GM19035 (cell line): ENCODE measurements at regions not wholly inside any gene's neighbourhood (a gene's known extent, or its start where the extent isn't known, plus 50 kb on each side); places are given as distances from the start of the nearest gene placed in this dataset.

Experiments
- ATAC-seq: cut with Tn5 transposase; IDR thresholded peaks from one replicate; pipeline ENCODE4 v1.9.1; 2021; ENCODE audit not compliant: unreplicated experiment

DNA sequence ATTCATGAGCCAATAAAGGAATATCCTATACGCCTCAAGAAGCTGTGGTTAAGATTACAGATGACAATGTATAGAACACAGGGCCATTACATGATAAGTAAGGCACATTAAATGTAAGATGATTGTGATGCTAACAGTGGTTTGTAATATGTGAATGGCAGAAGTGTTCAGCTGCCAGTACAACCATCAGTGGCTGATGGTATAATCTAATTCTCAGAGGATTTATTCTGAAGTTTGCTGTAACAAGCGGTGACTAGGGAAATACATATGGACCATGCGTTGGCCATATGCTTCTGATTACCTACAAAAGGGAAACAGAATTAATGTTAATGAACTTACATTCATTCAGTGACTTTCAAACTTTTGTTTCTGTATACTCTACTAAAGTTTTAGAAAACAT, 750.8 kb upstream of the KLHL29 start:
- ATAC-seq, result no peak

DNA sequence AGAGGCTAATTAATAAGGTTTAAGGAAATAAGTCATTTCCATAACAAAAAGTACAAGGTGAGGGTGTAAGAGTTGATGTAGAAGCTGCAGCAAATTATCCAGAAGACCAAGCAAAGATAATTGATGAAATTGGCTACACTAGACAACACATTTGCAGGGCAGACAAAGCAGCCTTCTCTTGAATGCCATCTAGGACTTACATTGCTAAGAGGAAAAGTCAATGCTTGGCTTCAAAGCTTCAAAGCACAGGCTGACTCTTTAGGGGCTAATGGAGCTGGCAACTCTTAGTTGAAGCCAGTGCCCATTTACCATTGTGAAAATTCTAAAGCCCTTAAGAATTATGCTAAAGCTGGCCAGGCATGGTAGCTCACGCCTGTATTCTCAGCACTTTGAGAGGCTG, 728.6 kb upstream of the KLHL29 start:
- ATAC-seq, result no peak

DNA sequence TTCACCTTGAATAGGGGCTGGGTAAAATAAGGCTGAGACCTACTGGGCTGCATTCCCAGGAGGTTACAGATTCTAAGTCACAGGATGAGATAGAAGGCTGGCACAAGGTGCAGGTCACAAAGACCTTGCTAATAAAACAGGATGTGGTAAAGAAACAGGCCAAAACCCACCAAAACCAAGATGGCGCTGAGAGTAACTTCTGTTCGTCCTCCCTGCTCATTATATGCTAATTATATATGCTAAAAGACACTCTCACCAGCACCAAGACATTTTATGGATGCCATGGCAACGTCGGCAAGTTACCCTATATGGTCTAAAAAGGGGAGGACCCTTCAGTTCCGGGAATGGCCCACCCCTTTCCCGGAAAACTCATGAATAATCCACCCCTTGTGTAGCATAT, 711.5 kb upstream of the KLHL29 start:
- ATAC-seq, result no peak

DNA sequence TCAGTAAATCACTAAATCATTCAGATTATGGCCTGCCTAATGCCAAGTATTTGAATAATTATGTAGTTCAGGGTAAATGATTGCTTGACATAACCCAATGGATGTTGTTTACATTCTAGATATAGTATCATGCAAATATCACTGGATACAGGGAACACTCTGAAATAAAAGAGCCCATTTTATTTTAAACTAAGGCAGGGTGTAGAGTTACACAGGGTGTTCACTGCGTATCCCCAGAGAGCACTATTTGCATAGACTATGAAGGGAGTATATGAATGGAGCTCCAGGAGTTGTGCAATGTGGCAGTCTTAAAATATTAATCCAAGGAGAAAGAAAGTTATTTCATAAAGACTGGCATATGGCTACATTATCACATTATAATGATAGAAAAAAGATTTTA, 701.1 kb upstream of the KLHL29 start:
- no peak for ATAC-seq

DNA sequence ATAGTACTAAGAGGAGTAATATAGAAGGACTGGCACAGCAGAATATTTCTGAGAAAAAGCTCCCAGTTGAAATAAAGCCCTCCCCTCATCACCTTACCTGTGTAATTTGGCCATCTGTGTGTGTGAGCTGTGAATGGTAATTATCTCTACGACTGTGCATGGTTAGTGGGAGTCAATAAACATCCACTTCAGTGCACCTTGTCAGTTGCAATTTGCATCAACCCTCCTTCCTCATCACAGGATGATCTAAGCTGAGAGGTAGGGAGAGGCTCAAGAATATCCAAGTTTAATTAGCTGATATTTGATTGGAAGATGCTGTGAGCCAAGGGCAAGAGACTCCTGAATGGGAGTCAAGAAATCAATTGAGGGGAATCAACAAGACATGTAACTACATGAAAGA, 694.9 kb upstream of the KLHL29 start:
- no peak for ATAC-seq

DNA sequence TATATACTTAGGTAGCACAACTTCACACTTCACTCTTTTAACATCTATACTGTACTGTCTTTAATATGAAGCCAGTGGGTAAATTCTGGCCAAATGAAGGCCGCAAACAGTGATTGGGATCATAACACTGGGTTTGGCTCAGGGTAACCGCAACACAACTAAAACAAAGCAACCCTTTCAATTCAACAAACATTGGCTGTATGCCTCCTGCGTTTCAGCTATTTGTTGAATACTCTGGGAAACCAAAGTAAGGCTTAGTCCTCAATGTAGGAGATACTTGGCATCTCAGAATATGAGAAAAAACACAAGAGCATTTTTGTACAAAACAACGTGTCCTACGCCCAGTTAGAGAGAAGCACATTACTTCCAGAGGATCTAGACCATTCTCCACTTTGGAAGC, 693.3 kb upstream of the KLHL29 start:
- ATAC-seq, result no peak

DNA sequence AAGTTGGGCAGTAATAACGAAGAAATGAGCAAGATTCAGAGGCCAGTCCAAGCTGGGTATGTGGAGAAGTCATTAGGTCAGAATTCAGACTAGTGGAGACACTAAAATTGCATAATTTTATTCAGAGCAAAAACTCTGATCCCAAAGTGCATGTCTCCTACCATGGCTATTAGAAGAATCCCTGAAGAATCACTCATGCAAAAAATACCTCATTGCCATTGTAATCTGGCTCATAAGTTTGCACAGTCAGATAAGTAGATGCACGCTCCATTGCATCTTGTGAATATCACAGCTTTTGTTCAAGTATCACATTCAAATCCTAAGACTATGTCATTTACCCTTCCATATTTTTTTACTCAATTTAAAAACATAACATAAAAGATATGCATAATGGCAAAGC, 692.2 kb upstream of the KLHL29 start:
- no peak for ATAC-seq

DNA sequence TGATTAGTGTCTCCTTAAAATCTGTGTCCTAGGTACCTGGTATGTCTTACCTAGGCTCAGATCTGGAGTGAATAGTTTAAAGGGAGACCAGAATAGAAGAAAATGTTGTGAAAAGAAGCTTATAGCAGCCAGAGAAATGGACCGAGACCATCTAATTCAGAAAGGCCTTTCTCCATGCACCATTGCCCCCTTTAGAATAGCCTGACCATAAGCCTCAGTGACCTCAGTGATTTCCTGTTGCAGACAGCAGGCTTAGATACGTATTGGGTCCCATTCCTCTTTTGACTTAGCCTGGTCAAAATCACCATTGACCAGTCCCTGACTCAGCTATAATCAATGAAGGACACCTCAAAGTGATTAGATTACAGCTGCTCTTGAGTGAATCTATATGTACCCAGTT, 690.7 kb upstream of the KLHL29 start:
- no peak for ATAC-seq

DNA sequence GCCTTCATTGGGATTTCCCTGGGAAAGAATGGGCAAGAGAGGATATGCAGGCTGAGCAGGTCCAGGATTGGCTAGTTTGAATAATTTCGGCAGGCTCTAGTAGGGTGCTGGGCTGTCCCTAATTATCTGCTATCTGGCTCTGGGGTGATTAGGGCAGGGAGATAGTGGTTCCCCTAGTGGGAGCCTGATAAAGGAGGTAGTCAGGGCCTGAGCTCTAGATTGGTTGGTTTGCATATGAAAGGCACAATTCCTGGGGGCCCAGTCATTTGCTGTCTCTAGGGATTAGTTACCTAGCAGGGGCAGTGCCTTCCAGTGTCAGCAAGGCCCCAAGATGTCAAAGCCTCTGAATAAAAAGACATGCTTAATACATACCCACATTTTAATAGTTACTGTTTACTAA, 690.1 kb upstream of the KLHL29 start:
- no peak for ATAC-seq

DNA sequence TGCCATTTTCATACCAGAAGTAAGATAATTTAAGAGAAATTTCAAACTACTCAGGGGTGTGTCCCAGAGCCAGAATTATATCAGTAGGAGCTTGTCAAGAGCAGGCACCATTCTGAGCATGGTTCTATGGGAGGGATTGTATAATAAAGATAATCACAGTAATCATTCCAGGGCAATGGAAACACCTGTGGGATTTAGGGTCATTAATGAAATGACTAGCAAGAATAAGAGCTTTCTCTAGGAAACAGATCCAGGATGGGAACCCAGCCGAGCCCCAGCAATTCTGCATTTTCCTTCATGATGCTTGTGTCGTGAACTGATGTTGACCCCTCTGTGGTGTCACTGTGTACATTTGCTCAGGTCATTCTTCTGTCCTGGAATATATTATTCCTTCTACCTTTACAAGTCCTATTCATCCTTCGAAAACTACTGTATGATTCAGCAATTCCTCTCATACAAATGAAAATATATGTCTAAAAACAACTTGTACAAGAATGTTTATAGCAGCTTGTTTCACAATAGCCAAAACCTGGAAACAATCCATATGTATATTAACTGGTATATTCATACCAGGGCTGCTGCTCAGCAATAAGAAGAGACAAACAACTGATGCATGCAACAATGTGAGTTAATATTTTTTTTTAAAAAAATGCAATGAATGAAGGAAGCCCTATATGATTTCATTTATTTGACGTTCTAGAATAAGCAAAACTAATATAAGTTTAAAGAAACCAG, 687.8 kb upstream of the KLHL29 start:
- no peak for ATAC-seq

DNA sequence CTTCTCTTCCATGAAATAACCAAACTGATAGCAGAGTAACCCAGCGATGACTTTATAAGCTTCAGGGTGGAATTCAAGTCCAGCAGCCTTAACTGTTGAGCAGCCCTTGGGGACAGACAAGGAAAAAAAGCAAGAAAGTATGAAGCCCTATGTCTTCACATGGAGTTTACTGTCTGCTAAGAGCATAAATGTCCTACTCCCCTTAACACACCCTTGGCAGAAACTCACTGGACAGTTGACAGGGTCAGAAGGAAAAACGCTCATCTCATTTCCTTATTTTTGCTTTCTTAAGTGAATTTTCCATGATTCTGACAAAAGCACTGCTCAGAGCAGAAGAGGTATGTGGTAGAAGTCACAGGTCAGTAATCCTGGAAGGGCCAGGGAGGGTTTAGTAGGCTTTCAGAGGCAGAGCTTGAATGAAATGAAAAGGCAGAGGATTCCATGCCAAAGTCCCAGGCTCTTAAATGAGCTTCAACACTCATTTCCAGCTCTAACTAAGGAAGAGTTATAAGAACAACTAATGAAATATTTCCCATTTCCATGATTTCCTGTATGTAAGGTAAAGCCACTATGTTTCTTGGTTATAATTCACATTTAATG, 683.3 kb upstream of the KLHL29 start:
- no peak for ATAC-seq

DNA sequence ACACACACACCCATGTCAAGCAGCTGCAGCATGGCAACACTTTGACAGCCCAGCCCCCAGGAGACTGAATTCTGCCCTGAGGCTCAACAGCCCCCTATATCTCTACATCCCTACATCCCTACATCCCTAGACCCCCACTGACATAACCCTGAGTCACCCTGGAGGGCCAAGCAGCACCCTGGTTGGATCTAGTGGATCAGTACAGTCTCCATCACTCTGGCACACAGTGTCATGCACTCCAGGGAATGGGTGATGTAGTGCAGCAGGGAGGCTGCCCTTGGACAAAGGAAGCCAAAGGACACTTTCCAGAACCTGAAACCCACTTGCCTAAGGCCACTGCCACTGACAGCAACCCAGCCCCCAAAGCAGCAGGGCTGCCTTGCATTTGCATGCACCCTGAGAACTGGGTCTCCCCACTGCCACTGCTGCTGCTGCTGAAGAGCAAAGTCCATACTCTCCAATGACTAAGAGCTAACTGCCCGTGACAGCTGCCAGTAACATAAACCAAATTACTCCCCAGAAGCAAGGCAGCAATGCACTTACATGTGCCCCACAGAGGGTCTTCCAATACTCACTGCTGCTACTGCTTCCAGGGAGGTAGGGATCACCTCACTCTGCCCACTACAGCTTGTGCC, 681.6 kb upstream of the KLHL29 start:
- ATAC-seq, result no peak

DNA sequence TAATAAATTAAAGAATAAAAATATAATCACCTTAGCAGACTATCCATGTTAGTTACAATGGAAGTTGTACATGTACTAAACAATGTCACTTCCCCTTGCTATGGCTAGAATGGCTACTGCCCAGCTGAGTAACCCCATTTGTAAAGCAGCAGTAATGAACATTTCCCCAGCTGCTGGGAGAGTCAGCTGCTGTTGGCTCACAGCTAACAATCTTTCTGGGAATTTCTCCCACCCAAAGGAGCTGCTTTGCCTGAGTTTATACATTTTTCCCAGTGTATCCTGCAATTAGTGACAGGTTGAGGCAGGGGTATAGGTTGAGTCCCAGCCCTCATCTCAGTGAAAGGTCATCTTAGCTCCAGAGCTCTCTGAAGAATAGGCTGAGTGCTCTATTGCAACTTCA, 665.6 kb upstream of the KLHL29 start:
- no peak for ATAC-seq

DNA sequence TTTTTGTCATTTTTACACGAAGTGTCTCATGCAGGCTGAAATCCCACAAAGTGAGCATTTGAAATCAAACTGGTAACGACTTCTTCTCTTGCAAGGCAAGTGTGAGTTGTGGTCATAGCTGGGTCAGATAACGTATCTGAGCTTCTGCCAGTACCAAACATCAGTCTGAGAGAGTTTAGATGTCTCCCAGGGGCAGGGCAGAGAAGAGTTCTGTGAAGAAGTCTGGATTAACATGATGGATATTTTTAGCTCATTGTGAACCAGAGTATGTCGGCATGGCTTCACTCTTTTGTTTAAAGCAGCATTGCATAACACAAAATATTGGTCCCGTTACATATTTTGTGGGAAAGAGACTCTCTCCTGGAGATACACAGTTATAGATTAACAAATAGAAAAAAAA, 655.5 kb upstream of the KLHL29 start:
- no peak for ATAC-seq

DNA sequence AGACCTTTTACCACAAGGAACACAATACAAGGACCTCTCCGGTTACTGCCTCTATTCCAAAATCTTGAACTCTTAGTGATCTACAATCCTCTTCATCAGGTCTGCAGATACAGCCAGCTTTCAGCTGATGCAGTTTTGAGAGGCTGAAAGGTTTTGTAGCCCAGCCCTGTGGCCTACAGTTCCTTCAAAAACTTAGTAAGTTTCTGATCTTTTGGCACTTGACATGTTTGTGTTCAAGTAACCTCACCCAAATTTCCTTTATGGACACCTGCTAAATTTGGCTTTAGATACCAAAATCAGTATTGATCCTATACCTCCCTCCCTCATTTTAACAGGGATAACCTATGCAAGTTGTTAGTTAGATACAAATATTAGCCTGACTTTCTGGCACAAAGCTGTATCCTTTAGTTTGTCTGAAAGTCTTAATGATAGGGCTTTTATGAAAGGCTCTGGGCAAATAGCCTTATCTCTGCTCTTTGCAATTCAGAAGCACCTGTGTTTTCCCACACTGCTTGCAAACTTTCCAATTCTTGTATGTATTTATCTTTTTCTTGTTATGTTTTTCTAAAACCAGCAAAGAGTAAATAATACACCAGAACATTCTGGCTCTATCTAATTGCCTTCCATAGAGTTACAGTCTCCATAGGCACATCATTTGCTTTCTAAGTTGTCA, 650.5 kb upstream of the KLHL29 start:
- ATAC-seq, result no peak

DNA sequence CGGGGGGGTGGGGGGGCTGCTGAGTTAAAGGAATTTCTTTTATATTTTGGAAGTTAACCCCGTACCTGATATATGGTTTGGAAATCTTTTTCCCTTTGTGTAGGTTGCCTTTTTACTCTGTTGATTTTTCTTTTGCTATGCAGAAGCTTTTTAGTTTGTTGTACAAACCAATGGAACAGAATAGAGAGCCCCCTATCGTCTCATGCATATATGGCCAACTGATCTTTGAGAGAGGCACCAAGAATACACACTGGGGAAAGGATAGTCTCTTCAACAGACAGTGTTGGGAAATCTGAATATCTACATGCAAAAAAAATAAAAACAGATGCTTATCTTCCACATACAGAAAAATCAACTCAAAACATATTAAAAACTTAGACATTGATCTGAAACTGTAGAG, 647.8 kb upstream of the KLHL29 start:
- no peak for ATAC-seq

DNA sequence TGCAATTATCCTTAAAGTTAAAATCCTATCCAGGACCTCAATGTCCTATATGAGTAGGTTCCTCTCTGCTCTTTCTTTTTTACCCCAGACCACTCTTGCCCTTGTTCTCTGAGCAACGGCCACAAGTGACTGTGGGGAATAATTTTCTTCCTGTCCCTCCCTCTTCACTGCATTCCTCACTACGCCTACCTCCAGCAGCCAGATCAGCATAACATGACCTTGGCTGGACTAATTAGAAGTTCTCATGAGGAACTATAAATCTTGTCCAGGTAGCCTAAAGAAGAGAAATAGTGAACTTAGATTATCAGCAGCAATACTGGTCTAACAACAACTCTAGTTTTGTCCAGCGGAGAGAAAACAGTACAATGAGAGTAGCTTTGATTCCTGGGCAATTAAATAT, 643.8 kb upstream of the KLHL29 start:
- ATAC-seq, result no peak

DNA sequence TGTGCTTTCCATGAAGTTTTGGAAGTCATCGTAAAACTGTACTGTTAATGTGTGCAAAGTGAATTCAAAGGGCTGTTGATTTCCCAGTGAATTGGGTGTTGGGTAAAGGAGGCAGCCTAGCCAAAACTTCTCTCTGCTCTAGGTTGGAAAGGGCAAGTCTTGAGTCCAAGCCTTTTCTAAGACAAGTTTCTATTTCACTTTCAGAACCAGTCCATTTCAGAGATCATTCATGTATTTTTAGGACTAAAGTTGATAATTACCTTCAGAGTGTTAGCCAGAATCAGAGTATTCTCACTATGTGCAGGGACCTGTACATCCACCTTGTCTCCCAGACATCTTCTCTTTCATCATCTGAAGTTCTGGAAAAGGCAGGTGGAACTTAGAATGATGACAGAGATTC, 636.1 kb upstream of the KLHL29 start:
- ATAC-seq, result no peak

DNA sequence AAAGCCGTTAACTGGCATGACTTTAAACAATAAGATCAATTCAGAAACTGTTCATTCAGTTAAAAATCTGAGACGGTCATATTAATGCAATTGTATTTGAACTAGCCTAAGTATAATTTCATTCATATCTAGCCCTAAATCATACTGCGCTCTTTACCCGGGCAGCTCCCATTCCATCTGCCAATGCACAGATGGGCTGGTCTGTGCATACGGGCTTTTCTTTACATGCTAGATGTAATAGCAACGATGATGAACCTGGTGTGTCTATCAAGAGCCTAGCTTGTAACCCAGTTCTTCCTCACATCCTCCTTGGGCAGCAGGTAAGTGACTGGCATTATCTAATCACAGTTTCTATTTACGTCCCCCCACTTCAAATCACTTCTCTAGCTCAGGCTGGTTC, 631.5 kb upstream of the KLHL29 start:
- ATAC-seq, result no peak

DNA sequence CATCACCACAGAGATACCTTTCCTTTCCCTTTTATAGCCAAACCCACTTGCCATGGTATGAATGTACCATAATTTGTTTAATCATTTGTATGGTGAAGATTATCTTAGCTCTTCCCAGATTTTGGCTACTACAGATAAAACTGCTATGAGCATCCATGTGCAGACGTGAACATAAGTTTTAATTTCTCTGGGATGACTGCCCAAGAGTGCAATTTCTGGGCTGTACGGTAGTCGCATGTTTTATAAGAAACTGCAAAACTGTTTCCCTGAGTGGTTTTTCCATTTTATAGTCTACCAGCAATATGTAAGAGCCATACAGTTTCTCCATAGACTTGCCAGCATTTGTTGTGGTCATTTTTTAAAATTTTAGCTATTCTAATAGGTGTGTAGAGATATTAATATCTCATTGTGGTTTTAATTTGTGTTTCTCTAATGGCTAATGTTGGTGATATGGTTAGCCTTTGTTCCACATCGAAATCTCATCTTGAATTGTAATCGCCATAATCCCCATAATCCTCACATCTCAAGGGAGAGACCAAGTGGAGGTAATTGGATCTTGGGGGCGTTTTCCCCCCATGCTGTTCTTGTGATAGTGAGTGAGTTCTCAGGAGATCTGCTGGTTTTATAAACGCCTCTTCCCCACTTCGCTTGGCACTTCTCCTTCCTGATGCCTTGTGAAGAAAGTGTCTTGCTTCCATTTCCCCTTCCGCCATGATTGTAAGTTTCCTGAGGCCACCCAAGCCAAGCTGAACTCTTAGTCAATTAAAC, 628.5 kb upstream of the KLHL29 start:
- no peak for ATAC-seq

DNA sequence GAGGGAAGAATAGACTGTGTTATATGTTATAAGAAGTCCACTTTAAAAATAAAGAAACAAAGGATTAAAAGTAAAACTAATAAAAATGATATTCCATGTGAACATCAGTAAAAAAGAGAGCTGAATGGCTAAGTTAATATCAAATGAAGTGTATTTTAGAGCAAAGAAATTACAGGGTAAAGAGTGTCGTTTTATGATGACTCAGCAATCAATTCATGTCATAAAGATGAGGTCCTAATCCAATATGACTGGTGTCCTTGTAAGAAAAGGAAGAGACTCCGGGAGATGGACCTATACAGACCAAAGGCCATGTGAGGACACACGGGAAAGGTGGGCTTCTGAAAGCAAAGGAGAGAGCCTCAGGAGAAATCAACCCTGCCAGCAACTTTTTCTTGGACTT, 615.5 kb upstream of the KLHL29 start:
- no peak for ATAC-seq
